HepG2 (cell line): ENCODE measurements at regions not wholly inside any gene's neighbourhood (a gene's known extent, or its start where the extent isn't known, plus 50 kb on each side); places are given as distances from the start of the nearest gene placed in this dataset.

Source experiments
- ELF1 ChIP-seq: sonication (generic); formaldehyde crosslinking; IDR thresholded peaks from 2 replicates; pipeline ENCODE4 v1.4.0; 2020; ENCODE audit warnings: missing genetic modification reagents
- ZNF598 ChIP-seq: sonication (generic); formaldehyde crosslinking; IDR thresholded peaks from 2 replicates; pipeline ENCODE4 v1.5.1; 2020; ENCODE audit warnings: mild to moderate bottlenecking, missing genetic modification reagents, borderline replicate concordance

- no peak for TF ChIP-seq ZNF598 (CRISPR knock-in tag)
- TF ChIP-seq ELF1 (CRISPR knock-in tag): no peak
Measured at GRCh38 chr2:61664190-61664589, 126.0 kb upstream of the XPO1 start.
